ENCODE measurements at regions not wholly inside any gene's neighbourhood (a gene's known extent, or its start where the extent isn't known, plus 50 kb on each side); places are given as distances from the start of the nearest gene placed in this dataset.

DNA sequence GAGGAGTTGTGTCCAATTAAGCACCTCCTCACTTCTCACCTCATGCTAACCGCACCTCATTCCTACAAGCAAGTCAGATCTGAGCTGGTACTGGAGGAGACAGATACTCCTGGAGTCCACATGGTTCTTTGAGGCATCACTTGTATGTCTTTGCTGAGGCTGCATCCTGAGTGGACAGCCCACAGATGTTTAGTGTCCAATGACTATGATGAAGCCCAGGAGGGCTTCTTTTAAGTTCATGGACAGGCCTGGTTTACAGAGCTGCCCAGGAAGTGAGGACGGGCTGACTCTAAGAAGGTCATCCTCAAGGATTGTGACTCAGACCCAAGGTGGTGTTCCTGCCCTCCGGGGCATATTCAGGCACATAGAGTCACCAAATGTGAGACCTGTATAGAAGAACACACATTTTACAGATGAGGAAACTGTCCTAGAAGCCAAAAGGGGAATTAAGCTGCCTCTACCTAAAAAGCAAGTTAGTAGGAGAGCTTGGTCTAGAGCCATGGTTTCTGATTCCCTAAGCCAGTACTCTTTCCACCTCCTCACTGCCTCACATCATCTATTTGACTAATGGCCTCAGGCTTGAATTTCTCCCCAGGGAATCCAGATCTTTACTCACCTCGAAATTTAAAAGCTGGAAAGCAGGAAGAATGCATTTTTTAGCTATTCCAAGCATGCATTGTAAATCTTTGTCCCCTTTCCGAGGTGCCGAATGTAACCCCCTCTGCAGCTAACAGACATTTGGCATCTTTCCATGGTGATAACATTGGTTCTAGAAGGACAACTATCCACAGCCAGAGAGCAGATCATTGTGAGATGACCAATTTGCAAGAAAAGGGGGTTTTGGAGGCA is 228.1 kb downstream of the OMA1 start:
- TF ChIP-seq, protein P1, sequence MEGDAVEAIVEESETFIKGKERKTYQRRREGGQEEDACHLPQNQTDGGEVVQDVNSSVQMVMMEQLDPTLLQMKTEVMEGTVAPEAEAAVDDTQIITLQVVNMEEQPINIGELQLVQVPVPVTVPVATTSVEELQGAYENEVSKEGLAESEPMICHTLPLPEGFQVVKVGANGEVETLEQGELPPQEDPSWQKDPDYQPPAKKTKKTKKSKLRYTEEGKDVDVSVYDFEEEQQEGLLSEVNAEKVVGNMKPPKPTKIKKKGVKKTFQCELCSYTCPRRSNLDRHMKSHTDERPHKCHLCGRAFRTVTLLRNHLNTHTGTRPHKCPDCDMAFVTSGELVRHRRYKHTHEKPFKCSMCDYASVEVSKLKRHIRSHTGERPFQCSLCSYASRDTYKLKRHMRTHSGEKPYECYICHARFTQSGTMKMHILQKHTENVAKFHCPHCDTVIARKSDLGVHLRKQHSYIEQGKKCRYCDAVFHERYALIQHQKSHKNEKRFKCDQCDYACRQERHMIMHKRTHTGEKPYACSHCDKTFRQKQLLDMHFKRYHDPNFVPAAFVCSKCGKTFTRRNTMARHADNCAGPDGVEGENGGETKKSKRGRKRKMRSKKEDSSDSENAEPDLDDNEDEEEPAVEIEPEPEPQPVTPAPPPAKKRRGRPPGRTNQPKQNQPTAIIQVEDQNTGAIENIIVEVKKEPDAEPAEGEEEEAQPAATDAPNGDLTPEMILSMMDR (IDR thresholded peaks at IDR 0.05; ENCODE audit: borderline replicate concordance, extremely low read depth, low read length, poor library complexity, severe bottlenecking): no peak
- TF ChIP-seq EZH2 (IDR thresholded peaks at IDR 0.05; ENCODE audit: borderline replicate concordance, low read depth, low read length, severe bottlenecking): no peak

Measured in DND-41 (cell line).